ENCODE measurements at regions not wholly inside any gene's neighbourhood (a gene's known extent, or its start where the extent isn't known, plus 50 kb on each side); places are given as distances from the start of the nearest gene placed in this dataset.

GRCh38 chr7:79968894-79969293 is 165.7 kb upstream of the GNAI1 start:
- no peaks in the 10 kb centered on the region for H3K36me3 ChIP-seq
- no peak overlapping the region for H3K4me3 ChIP-seq
- no peak overlapping the region for H3K27ac ChIP-seq
- H3K27me3 ChIP-seq = no peaks in the 10 kb centered on the region
- no peaks in the 10 kb centered on the region for H3K9me3 ChIP-seq (replicated peaks in 1 of 11)
- no peaks in the 10 kb centered on the region for H3K4me1 ChIP-seq
- H3K4me2 ChIP-seq = no peak overlapping the region
- no peak for TF ChIP-seq Cebpa-rat (IDR thresholded peaks at IDR 0.05)
- H3K9ac ChIP-seq = no peak overlapping the region
- no peaks in the 10 kb centered on the region for H4K20me1 ChIP-seq

GRCh38 chr7:79968077-79968648 is 166.5 kb upstream of the GNAI1 start:
- Histone ChIP-seq H3K9ac (no peak overlapping the region), H3K4me1 (no peaks in the 10 kb centered on the region), H3K4me3 (no peak overlapping the region), H4K20me1 (no peaks in the 10 kb centered on the region), H3K9me3 (replicated peaks in 1 of 11) (no peaks in the 10 kb centered on the region), H3K36me3 (no peaks in the 10 kb centered on the region), H3K4me2 (no peak overlapping the region), H3K27ac (no peak overlapping the region), H3K27me3 (no peaks in the 10 kb centered on the region)
- TF ChIP-seq Cebpa-rat (IDR thresholded peaks at IDR 0.05) = no peak

GRCh38 chr7:79965946-79966345 is 168.7 kb upstream of the GNAI1 start:
- no peak overlapping the region for H3K4me2 ChIP-seq
- no peaks in the 10 kb centered on the region for H3K36me3 ChIP-seq
- no peak for TF ChIP-seq Cebpa-rat (IDR thresholded peaks at IDR 0.05)
- no peaks in the 10 kb centered on the region for H4K20me1 ChIP-seq
- H3K27ac ChIP-seq = no peak overlapping the region
- no peak overlapping the region for H3K4me3 ChIP-seq
- H3K27me3 ChIP-seq = no peaks in the 10 kb centered on the region
- H3K9me3 ChIP-seq (replicated peaks in 1 of 11) = no peaks in the 10 kb centered on the region
- no peaks in the 10 kb centered on the region for H3K4me1 ChIP-seq
- H3K9ac ChIP-seq = no peak overlapping the region

GRCh38 chr7:79964463-79964862 is 170.2 kb upstream of the GNAI1 start:
- no peak for TF ChIP-seq Cebpa-rat (IDR thresholded peaks at IDR 0.05)
- no peak overlapping the region for H3K27ac ChIP-seq
- H3K27me3 ChIP-seq = no peaks in the 10 kb centered on the region
- H3K4me3 ChIP-seq = no peak overlapping the region
- no peaks in the 10 kb centered on the region for H3K36me3 ChIP-seq
- no peaks in the 10 kb centered on the region for H3K9me3 ChIP-seq (replicated peaks in 1 of 11)
- H3K4me1 ChIP-seq = no peaks in the 10 kb centered on the region
- H3K4me2 ChIP-seq = no peak overlapping the region
- no peaks in the 10 kb centered on the region for H4K20me1 ChIP-seq
- H3K9ac ChIP-seq = no peak overlapping the region

- no peaks in the 10 kb centered on the region for H3K4me1 ChIP-seq
- H3K27ac ChIP-seq = no peak overlapping the region
- H3K36me3 ChIP-seq = no peaks in the 10 kb centered on the region
- no peaks in the 10 kb centered on the region for H3K9me3 ChIP-seq (replicated peaks in 1 of 11)
- no peak for TF ChIP-seq Cebpa-rat (IDR thresholded peaks at IDR 0.05)
- no peak overlapping the region for H3K4me2 ChIP-seq
- H3K4me3 ChIP-seq = no peak overlapping the region
- no peaks in the 10 kb centered on the region for H4K20me1 ChIP-seq
- H3K9ac ChIP-seq = no peak overlapping the region
- H3K27me3 ChIP-seq = no peaks in the 10 kb centered on the region
Observed at GRCh38 chr7:79953130-79953529, 181.5 kb upstream of the GNAI1 start.

- Histone ChIP-seq H3K9ac (no peak overlapping the region), H3K9me3 (replicated peaks in 1 of 11) (no peaks in the 10 kb centered on the region), H3K4me3 (no peak overlapping the region), H3K27ac (no peak overlapping the region), H3K27me3 (no peaks in the 10 kb centered on the region), H3K4me2 (no peak overlapping the region), H3K36me3 (no peaks in the 10 kb centered on the region), H4K20me1 (no peaks in the 10 kb centered on the region), H3K4me1 (no peaks in the 10 kb centered on the region)
- no peak for TF ChIP-seq Cebpa-rat (IDR thresholded peaks at IDR 0.05)
Observed at GRCh38 chr7:79952399-79952798, 182.2 kb upstream of the GNAI1 start.

GRCh38 chr7:79951415-79951814 is 183.2 kb upstream of the GNAI1 start:
- no peak for TF ChIP-seq Cebpa-rat (IDR thresholded peaks at IDR 0.05)
- no peaks in the 10 kb centered on the region for H4K20me1 ChIP-seq
- no peak overlapping the region for H3K4me3 ChIP-seq
- H3K4me1 ChIP-seq = no peaks in the 10 kb centered on the region
- H3K9me3 ChIP-seq (replicated peaks in 1 of 11) = peaks cover 0 to 8% (median 4%) of the 10 kb centered on the region in 11 experiments; a peak in 7 of 22 replicates
- no peaks in the 10 kb centered on the region for H3K27me3 ChIP-seq
- no peak overlapping the region for H3K4me2 ChIP-seq
- no peaks in the 10 kb centered on the region for H3K36me3 ChIP-seq
- no peak overlapping the region for H3K27ac ChIP-seq
- no peak overlapping the region for H3K9ac ChIP-seq

- no peak overlapping the region for H3K4me2 ChIP-seq
- H3K4me3 ChIP-seq = no peak overlapping the region
- H3K36me3 ChIP-seq = no peaks in the 10 kb centered on the region
- peaks cover 0 to 11% (median 7%) of the 10 kb centered on the region in 11 experiments; a peak in 8 of 22 replicates for H3K9me3 ChIP-seq (replicated peaks in 1 of 11)
- no peaks in the 10 kb centered on the region for H3K27me3 ChIP-seq
- H3K9ac ChIP-seq = no peak overlapping the region
- no peaks in the 10 kb centered on the region for H4K20me1 ChIP-seq
- H3K4me1 ChIP-seq = no peaks in the 10 kb centered on the region
- no peak overlapping the region for H3K27ac ChIP-seq
- no peak for TF ChIP-seq Cebpa-rat (IDR thresholded peaks at IDR 0.05)
Observed at GRCh38 chr7:79949778-79950177, 184.9 kb upstream of the GNAI1 start.

- Histone ChIP-seq H3K27ac (no peak overlapping the region), H3K36me3 (no peaks in the 10 kb centered on the region), H3K9ac (no peak overlapping the region), H3K4me2 (no peak overlapping the region), H3K4me3 (no peak overlapping the region), H3K9me3 (replicated peaks in 1 of 11) (no peaks in the 10 kb centered on the region), H3K27me3 (no peaks in the 10 kb centered on the region), H4K20me1 (no peaks in the 10 kb centered on the region), H3K4me1 (no peaks in the 10 kb centered on the region)
- TF ChIP-seq Cebpa-rat (IDR thresholded peaks at IDR 0.05) = no peak
Observed at GRCh38 chr7:79936281-79936983, 198.2 kb upstream of the GNAI1 start.

- Histone ChIP-seq H4K20me1 (no peaks in the 10 kb centered on the region), H3K4me2 (no peak overlapping the region)
Observed at GRCh38 chr7:79934727-79935126, 199.9 kb upstream of the GNAI1 start.

More at GRCh38 chr7:79934727-79935126, 199.9 kb upstream of the GNAI1 start:
- no peak overlapping the region for H3K9ac ChIP-seq
- no peaks in the 10 kb centered on the region for H3K4me1 ChIP-seq
- H3K9me3 ChIP-seq (replicated peaks in 1 of 11) = no peaks in the 10 kb centered on the region
- H3K4me3 ChIP-seq = no peak overlapping the region
- H3K27me3 ChIP-seq = no peaks in the 10 kb centered on the region
- H3K27ac ChIP-seq = no peak overlapping the region
- no peak for TF ChIP-seq Cebpa-rat (IDR thresholded peaks at IDR 0.05)
- H3K36me3 ChIP-seq = no peaks in the 10 kb centered on the region
